ENCODE measurements at regions not wholly inside any gene's neighbourhood (a gene's known extent, or its start where the extent isn't known, plus 50 kb on each side); places are given as distances from the start of the nearest gene placed in this dataset.

- no peak for DNase-seq (ENCODE audit: low read depth)
Measured at GRCh38 chr11:122234780-122235179, 118.8 kb upstream of the BLID start.

DNA sequence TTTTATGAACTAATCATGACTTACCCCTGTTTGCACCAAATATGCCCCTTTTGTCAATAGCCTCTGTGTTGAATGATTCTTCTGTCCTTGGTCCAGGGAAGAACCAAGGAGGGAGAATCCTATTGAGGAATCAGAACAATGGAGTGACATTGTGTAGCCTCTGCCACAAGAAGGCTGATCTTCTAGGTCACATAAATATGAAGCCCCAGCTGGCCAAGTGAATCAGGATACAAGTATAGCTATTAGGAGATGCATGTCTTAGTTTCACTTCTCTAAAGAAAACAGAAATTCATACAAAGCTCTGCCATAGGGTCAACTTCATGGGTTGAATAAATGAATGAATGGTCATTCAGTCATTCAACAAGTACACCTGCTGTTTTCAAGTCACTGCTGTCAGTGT is 118.2 kb upstream of the BLID start:
- no peak for DNase-seq (ENCODE audit: low read depth)

GRCh38 chr11:122232985-122233384 is 117.0 kb upstream of the BLID start:
- no peak for DNase-seq (ENCODE audit: low read depth)

GRCh38 chr11:122230385-122230755 is 114.4 kb upstream of the BLID start:
- DNase-seq (ENCODE audit: low read depth) = peak; percentile 43

GRCh38 chr11:122229481-122230384 is 113.7 kb upstream of the BLID start:
- no peak for DNase-seq (ENCODE audit: low read depth)

GRCh38 chr11:122229078-122229477 is 113.1 kb upstream of the BLID start:
- peak; percentile 33 for DNase-seq (ENCODE audit: low read depth)

DNA sequence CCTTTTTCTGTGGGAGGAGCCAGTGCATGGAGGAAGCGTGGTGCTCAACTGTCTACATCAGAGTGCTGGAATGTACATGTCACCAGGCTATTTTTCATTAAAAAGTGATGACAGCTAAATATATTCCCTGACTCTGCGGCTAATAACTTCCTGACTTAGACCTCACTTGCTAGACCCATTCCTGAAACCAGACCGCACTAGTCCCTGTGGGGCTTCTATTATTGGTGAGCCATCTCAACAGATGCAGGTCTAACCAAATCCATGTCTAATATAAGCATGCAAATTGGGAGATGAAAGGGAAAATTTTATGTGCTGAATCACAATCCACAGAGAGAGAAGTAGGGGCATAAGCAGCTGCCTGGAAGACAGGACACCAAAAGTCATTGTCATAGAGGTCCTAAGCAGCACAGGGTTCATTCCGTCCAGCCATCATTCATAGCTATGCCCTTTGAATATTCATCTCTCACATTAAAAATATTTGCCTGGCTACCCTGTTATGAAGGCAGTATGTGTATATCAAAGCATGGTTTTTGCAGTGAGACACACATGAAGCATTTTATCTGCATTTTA is 110.9 kb upstream of the BLID start:
- peak; percentile 88 for DNase-seq (ENCODE audit: low read depth)

- DNase-seq (ENCODE audit: low read depth) = no peak
Measured at GRCh38 chr11:122224867-122225266, 108.9 kb upstream of the BLID start.

GRCh38 chr11:122220321-122220720 is 104.3 kb upstream of the BLID start:
- no peak for DNase-seq (ENCODE audit: low read depth)

GRCh38 chr11:122219791-122220190 is 103.8 kb upstream of the BLID start:
- DNase-seq (ENCODE audit: low read depth) = no peak

DNA sequence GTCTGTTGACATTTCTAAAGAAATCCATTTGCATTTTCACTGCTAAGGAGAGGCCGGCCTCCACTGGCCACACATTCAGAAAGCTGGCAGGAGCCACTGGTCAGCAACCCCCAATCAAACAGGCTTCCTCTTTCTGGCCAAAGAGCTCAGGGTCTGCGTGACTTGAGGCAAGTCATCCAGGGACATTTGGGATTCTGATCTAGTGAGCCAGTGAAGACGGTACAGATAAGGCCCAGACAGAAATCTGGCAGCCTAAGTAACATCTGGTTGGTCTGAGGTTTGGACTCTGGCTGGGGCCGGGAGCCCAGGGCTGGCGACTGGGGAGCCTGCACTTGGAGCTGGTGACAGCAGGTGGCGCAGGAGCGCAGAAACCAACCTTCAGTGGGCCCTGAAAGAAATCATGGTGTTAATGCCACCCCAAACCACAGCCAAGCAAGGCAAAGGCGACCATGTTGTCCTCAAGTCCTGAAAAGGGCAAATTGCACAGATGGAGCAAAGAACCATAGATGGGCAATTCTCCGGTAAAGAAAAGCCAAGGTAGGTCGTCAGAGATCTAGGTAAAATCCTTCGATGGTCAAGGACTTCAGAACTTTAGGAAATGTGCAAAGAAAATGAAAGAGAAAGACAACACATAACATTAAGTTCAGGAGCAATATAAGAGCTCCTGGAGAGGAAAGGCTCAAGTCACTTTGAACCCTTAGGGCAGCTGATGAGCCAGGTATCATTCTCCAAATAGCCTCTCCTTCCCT is 99.4 kb upstream of the BLID start:
- peak; percentile 85 for DNase-seq (ENCODE audit: low read depth)

DNA sequence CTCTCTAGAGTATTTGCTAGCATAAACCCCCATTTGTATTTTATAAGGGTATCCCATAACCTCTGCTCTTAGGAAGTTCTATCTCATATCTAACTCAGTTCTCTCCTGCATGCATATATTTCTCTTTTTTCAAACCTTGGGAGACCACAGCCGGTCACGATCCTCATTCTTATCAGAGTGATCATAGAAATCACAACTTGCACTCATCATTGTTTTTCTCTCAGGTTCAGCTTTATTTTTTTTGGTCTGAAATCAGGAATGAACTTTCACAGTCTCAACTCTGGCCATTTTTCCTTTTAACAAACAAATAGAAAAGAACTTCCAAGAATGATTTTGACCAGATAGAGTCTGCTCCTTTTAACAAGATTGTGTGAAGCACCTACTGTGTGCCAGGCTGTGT is 98.6 kb upstream of the BLID start:
- no peak for DNase-seq (ENCODE audit: low read depth)

GRCh38 chr11:122214080-122214479 is 98.1 kb upstream of the BLID start:
- DNase-seq (ENCODE audit: low read depth) = no peak

DNA sequence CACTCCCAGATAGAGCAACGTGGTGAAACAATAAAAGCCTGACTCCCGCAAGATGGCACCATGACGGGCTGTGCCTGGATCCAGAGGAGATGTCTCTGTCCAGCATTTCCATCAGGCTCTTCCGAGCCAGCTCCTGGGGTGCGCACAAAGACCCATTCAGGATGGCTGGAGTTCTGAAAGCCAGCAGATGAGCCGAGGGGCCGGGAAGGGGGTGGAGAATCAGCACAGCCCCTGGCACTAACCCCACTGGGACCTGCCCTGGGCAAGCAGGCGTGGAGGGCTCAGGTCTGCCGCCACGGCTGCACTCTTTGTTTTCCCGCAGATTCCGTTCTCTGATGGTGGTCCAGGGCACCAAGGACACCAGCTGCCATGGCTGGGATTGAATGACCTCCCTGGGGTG is 97.2 kb upstream of the BLID start:
- DNase-seq (ENCODE audit: low read depth) = no peak

- DNase-seq (ENCODE audit: low read depth) = no peak
Measured at GRCh38 chr11:122210367-122210997, 94.5 kb upstream of the BLID start.

- DNase-seq (ENCODE audit: low read depth) = peak; percentile 91
Measured at GRCh38 chr11:122209619-122210366, 93.8 kb upstream of the BLID start.

- DNase-seq (ENCODE audit: low read depth) = no peak
Measured at GRCh38 chr11:122207921-122208764, 92.1 kb upstream of the BLID start.

DNA sequence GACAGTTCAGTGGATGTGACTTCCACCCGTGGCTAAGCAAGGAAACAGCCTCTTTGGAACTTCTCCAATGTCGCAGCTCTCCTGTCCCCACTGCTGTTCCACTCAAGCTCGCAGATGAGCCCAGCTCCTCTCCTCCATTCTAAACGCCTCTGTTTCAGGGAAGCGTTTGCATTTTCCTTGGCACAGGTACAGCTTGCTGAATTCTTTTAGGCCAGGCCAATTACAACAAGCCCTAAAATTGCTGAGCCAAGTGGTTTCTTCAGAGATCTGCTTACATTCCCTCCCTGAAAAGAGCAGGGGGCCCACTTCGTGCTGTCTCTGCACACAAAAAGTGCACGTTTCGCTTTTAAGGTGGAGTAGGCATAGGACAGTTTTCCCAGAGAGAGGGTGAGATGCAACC is 91.5 kb upstream of the BLID start:
- no peak for DNase-seq (ENCODE audit: low read depth)

GRCh38 chr11:122205036-122205435 is 89.0 kb upstream of the BLID start:
- no peak for DNase-seq (ENCODE audit: low read depth)

DNA sequence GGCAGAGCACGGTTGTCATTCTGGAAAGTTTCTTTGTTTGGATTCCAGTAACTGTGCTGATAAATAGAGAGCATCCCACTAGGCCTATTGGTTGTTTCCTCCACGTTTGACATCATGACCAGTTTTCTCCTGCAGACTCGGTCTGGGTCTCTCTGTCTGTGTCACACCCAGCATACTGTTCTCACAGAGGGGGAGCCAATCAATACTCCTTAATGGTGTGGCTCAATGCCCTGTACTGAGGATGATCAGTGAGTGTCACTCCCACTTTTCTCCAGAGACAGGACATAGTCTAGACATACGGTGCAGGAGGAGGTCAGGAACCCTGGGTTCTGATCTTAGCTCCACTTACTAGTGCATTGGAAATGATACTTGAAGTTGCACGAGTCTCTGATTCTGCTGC is 88.2 kb upstream of the BLID start:
- DNase-seq (ENCODE audit: low read depth) = no peak
